Mucosa of rectum (tissue), 2 donors: ENCODE measurements at regions not wholly inside any gene's neighbourhood (a gene's known extent, or its start where the extent isn't known, plus 50 kb on each side); places are given as distances from the start of the nearest gene placed in this dataset.

Experiments
- H3K27ac ChIP-seq, 2 donors: one replicate each; pipeline ENCODE4 v1.7.0; 2013; ENCODE audit warnings: inconsistent platforms in 2 of 2, low read depth in 2 of 2, low read length in 2 of 2
- H3K27me3 ChIP-seq, 2 donors: one replicate each; pipeline ENCODE4 v1.7.0; 2013; ENCODE audit warnings: low read length in 2 of 2; ENCODE audit not compliant: control insufficient read depth in 2 of 2, insufficient read depth in 2 of 2
- H3K36me3 ChIP-seq, 2 donors: one replicate each; pipeline ENCODE4 v1.7.0; 2013; ENCODE audit warnings: low read length in 2 of 2; ENCODE audit not compliant: control insufficient read depth in 2 of 2, insufficient read depth in 2 of 2
- H3K4me1 ChIP-seq, 2 donors: one replicate each; pipeline ENCODE4 v1.7.0; 2013; ENCODE audit warnings: low read length in 2 of 2, mild to moderate bottlenecking in 1 of 2; ENCODE audit not compliant: control insufficient read depth in 2 of 2, insufficient read depth in 2 of 2
- H3K4me3 ChIP-seq, 2 donors: one replicate each; pipeline ENCODE4 v1.7.0; 2013; ENCODE audit warnings: low read length in 2 of 2
- H3K9ac ChIP-seq, 2 donors: one replicate each; pipeline ENCODE4 v1.7.0; 2013; ENCODE audit warnings: low read length in 2 of 2, low read depth in 1 of 2, mild to moderate bottlenecking in 1 of 2
- H3K9me3 ChIP-seq, 2 donors: one replicate each; pipeline ENCODE4 v1.7.0; 2013; ENCODE audit warnings: low read length in 2 of 2; ENCODE audit not compliant: control insufficient read depth in 2 of 2
- donor health status: healthy.
- donor health status: Normal muscosa, but diverticular disease.

GRCh38 chr18:54069729-54070128 is 154.7 kb downstream of the MBD2 start:
- Histone ChIP-seq H3K36me3 (no peaks in the 10 kb centered on the region), H3K9me3 (no peaks in the 10 kb centered on the region), H3K4me3 (no peak overlapping the region), H3K4me1 (no peaks in the 10 kb centered on the region), H3K27ac (no peak overlapping the region), H3K27me3 (no peaks in the 10 kb centered on the region), H3K9ac (no peak overlapping the region)

DNA sequence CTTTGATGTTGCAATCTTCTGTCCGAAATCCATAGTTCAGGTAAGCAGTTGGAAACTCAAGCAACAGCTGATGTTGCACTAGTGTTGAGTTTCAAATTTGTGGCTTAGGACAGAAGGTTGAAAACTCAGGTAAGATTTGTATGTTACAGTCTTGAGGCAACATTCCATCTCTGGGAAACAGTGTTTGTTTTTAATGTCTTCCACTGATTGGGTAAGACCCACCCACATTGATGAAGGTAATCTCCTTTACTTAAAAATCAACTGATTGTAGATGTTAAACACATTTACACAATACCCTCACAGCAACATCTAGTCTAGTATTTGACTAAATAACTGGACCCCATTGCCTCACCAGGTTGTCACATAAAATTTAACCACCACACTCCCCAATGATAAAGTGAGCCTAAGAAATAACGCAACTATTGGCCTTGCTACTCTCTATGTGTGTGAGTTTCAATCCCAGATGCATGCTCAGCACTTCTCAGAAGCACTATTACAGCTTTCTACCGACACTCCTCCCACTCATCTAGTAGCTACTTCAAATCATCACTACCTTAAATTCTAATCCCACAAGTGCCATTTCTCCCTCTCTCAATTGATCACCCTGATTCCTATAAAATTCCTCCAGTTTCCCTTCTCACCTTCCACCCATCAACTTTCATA is 164.0 kb downstream of the MBD2 start:
- H3K36me3 ChIP-seq, result no peaks in the 10 kb centered on the region
- no peak overlapping the region for H3K9ac ChIP-seq
- no peak overlapping the region for H3K27ac ChIP-seq
- H3K9me3 ChIP-seq, result no peaks in the 10 kb centered on the region
- no peaks in the 10 kb centered on the region for H3K27me3 ChIP-seq
- no peak overlapping the region for H3K4me3 ChIP-seq
- H3K4me1 ChIP-seq, result no peaks in the 10 kb centered on the region

- H3K9ac ChIP-seq, result no peak overlapping the region
- H3K4me3 ChIP-seq, result no peak overlapping the region
- no peaks in the 10 kb centered on the region for H3K27me3 ChIP-seq
- H3K9me3 ChIP-seq, result no peaks in the 10 kb centered on the region
- no peak overlapping the region for H3K27ac ChIP-seq
- H3K36me3 ChIP-seq, result no peaks in the 10 kb centered on the region
- H3K4me1 ChIP-seq, result no peaks in the 10 kb centered on the region
Measured at GRCh38 chr18:54052732-54053429, 171.6 kb downstream of the MBD2 start.

GRCh38 chr18:54052259-54052658 is 172.2 kb downstream of the MBD2 start:
- no peaks in the 10 kb centered on the region for H3K36me3 ChIP-seq
- no peak overlapping the region for H3K27ac ChIP-seq
- H3K9me3 ChIP-seq, result no peaks in the 10 kb centered on the region
- H3K9ac ChIP-seq, result no peak overlapping the region
- H3K4me1 ChIP-seq, result no peaks in the 10 kb centered on the region
- no peak overlapping the region for H3K4me3 ChIP-seq
- no peaks in the 10 kb centered on the region for H3K27me3 ChIP-seq

DNA sequence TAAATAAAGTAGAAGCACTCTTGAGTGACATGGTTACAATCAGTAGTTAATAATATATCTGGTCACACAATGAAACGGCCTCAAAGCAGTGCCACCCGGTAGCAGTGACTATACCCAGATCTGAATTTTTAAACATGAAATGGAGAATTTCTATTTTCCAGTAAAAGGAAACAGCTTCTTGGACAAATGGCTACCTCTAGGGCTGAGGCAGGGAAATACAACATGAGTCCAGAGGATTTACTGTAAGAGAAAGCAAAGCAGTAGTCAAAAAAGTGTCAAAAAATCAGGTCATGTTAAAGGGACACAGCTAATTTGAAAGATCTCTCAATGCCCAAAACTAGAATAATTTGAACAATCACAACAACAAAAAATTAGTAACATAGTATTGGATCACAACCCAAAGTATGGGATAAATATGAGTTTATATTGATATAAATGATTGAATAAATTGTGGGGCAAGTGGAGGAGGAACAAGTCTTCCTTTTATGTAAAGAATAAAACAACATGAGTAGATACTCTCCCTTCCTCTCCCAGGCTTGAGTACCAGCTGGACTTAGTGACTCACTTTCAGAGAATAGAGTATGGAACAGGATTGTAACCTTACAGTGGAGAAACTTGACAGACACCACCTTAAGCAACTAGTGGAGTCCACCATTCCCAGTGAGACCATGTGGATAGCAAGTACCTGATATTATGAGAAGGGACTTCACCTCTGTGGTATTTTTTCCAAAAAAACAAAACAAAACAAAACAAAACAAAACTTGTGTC is 180.8 kb downstream of the MBD2 start:
- no peaks in the 10 kb centered on the region for H3K36me3 ChIP-seq
- no peak overlapping the region for H3K4me3 ChIP-seq
- H3K9me3 ChIP-seq, result no peaks in the 10 kb centered on the region
- no peak overlapping the region for H3K27ac ChIP-seq
- no peaks in the 10 kb centered on the region for H3K27me3 ChIP-seq
- no peak overlapping the region for H3K9ac ChIP-seq
- H3K4me1 ChIP-seq, result no peaks in the 10 kb centered on the region

DNA sequence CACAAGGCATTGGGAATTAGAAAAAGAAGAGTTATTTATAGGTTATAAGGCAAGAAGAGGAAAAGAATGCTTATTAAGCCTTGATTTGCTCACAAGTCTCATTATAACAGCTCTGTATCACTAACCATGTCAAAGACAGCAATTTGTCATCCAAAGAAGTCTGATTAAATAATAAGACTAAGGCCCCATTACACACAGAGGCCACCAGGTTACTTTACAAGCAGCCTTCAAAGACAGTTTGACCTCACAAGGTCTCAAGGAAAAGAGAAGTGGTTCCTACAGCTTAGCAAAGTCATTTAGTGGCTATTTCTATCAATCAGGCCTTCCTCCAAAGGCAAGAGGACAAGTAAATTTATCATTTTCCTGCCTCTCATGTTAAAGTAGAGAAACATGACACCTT is 188.5 kb downstream of the MBD2 start:
- H3K4me1 ChIP-seq, result no peaks in the 10 kb centered on the region
- no peak overlapping the region for H3K9ac ChIP-seq
- H3K36me3 ChIP-seq, result no peaks in the 10 kb centered on the region
- H3K9me3 ChIP-seq, result no peaks in the 10 kb centered on the region
- H3K27me3 ChIP-seq, result no peaks in the 10 kb centered on the region
- H3K4me3 ChIP-seq, result no peak overlapping the region
- H3K27ac ChIP-seq, result no peak overlapping the region

- Histone ChIP-seq H3K27ac (no peak overlapping the region), H3K4me3 (no peak overlapping the region), H3K9me3 (no peaks in the 10 kb centered on the region), H3K9ac (no peak overlapping the region), H3K4me1 (no peaks in the 10 kb centered on the region), H3K27me3 (no peaks in the 10 kb centered on the region), H3K36me3 (no peaks in the 10 kb centered on the region)
Measured at GRCh38 chr18:54033052-54033451, 191.4 kb downstream of the MBD2 start.

- Histone ChIP-seq H3K9me3 (no peaks in the 10 kb centered on the region), H3K27ac (no peak overlapping the region), H3K4me3 (no peak overlapping the region), H3K4me1 (no peaks in the 10 kb centered on the region), H3K36me3 (no peaks in the 10 kb centered on the region), H3K9ac (no peak overlapping the region), H3K27me3 (no peaks in the 10 kb centered on the region)
Measured at GRCh38 chr18:54032412-54032811, 192.1 kb downstream of the MBD2 start.

- no peaks in the 10 kb centered on the region for H3K27me3 ChIP-seq
- H3K4me1 ChIP-seq, result no peaks in the 10 kb centered on the region
- H3K4me3 ChIP-seq, result no peak overlapping the region
- H3K9me3 ChIP-seq, result no peaks in the 10 kb centered on the region
- no peak overlapping the region for H3K9ac ChIP-seq
- H3K36me3 ChIP-seq, result no peaks in the 10 kb centered on the region
- no peak overlapping the region for H3K27ac ChIP-seq
Measured at GRCh38 chr18:54031243-54031642, 193.2 kb downstream of the MBD2 start.

DNA sequence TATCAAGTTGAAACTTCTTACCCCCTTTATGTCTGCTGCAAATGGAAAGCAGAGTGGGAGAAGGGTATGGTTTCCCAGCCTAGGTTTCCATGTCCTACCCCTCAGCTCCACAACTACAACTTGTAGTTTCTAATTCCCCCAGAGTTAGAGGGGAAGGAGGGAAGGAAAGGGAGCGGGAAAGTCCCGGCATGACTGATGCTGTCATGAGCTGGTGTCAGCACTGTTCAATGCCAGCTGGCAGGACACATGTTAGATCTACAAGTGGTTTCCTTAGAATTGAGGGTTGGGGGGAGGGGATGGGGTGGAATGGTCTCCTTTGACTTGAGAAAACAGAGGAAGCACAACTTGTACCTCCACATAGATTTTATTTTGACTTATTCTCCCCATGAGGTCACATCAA is 194.0 kb downstream of the MBD2 start:
- Histone ChIP-seq H3K9me3 (no peaks in the 10 kb centered on the region), H3K36me3 (no peaks in the 10 kb centered on the region), H3K27me3 (no peaks in the 10 kb centered on the region), H3K27ac (no peak overlapping the region), H3K9ac (no peak overlapping the region), H3K4me3 (no peak overlapping the region), H3K4me1 (no peaks in the 10 kb centered on the region)
